ENCODE measurements at regions not wholly inside any gene's neighbourhood (a gene's known extent, or its start where the extent isn't known, plus 50 kb on each side); places are given as distances from the start of the nearest gene placed in this dataset.

DNA sequence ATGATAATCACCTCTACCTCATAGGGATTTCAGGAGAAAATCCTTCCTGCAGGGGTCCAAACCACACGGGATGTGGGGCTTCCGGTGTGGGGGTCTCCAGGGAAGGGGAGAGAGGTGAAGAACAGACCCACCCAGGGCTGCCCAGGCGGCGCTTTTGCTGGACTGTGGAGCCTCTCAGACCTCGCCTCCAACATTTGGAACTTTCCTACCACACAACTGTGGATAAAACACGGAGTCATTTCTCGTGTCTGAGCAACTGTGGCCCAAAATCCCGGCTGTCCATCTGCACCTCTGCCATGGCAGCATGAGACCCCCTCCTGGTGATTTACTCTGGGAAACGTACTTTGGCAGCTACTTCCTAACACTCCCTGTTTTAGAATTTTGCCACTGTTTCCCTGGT lies 307.8 kb upstream of the IRX4 start:
- TF ChIP-seq, protein P1, sequence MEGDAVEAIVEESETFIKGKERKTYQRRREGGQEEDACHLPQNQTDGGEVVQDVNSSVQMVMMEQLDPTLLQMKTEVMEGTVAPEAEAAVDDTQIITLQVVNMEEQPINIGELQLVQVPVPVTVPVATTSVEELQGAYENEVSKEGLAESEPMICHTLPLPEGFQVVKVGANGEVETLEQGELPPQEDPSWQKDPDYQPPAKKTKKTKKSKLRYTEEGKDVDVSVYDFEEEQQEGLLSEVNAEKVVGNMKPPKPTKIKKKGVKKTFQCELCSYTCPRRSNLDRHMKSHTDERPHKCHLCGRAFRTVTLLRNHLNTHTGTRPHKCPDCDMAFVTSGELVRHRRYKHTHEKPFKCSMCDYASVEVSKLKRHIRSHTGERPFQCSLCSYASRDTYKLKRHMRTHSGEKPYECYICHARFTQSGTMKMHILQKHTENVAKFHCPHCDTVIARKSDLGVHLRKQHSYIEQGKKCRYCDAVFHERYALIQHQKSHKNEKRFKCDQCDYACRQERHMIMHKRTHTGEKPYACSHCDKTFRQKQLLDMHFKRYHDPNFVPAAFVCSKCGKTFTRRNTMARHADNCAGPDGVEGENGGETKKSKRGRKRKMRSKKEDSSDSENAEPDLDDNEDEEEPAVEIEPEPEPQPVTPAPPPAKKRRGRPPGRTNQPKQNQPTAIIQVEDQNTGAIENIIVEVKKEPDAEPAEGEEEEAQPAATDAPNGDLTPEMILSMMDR (IDR thresholded peaks at IDR 0.05) = no peak
- TF ChIP-seq POLR2A (IDR thresholded peaks at IDR 0.05) (no peak), POLR2AphosphoS5 (IDR thresholded peaks at IDR 0.05) (no peak)
